ENCODE measurements at regions not wholly inside any gene's neighbourhood (a gene's known extent, or its start where the extent isn't known, plus 50 kb on each side); places are given as distances from the start of the nearest gene placed in this dataset.

GRCh38 chr12:82069931-82070514 is 288.2 kb downstream of the CCDC59 start:
- DNase-seq (no peak), ATAC-seq (no peak)
- intact Hi-C loops (cut with DNase I, micrococcal nuclease): no loop called here

GRCh38 chr12:82058197-82058596 is 299.0 kb upstream of the PPFIA2 start:
- DNase-seq (no peak), ATAC-seq (no peak)

GRCh38 chr12:82057770-82058169 is 298.6 kb upstream of the PPFIA2 start:
- DNase-seq (no peak), ATAC-seq (no peak)
- intact Hi-C loops (cut with DNase I, micrococcal nuclease): no loop called here

More at GRCh38 chr12:82058197-82058596, 299.0 kb upstream of the PPFIA2 start:
- intact Hi-C loops (cut with DNase I, micrococcal nuclease): no loop called here

DNA sequence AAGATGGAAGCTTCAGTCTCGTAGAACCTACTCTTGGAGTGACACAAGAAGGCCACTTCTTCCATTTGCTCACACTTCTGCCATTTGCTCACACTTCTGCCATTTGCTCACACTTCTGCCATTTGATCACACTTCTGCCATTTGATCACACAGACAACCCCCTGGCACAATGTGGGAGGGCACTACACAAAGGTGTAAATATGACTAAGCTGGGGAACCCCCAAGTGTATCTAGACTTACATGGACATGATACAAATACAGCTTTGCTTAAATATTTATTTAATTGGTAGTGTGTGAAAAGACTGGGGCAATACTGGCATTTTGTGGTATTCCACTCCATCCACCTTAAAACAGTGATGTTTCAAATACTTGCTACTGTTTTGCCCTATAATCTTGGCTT is 296.2 kb upstream of the PPFIA2 start:
- ATAC-seq: no peak
- intact Hi-C loops (cut with DNase I, micrococcal nuclease): no loop called here
- DNase-seq: no peak

DNA sequence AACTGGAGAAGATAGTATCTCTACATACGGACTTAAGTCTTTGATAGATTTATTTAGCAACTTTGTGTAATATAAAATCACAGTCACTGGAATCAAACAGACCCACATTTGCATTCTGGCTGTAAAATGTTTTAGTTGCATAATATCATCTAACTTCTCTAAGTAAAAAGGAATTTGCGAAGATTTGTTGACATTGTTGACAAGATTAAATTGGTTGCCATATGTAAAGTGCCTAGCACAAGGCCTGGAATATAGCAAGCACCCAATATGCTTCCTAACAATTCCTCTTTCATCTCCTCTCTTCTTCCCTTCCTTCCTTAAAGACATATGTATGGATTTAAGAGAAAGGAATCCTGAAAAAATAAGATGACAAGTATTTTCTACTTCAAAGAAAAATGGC is 295.4 kb upstream of the PPFIA2 start:
- intact Hi-C loops (cut with DNase I, micrococcal nuclease): no loop called here
- DNase-seq (no peak), ATAC-seq (no peak)

- ATAC-seq (no peak), DNase-seq (no peak)
- intact Hi-C loops (cut with DNase I, micrococcal nuclease): no loop called here
Observed at GRCh38 chr12:82047446-82047845, 288.3 kb upstream of the PPFIA2 start.

GRCh38 chr12:82040987-82041743 is 282.0 kb upstream of the PPFIA2 start:
- intact Hi-C loops (cut with DNase I, micrococcal nuclease): no loop called here
- no peak for ATAC-seq
- DNase-seq: no peak

DNA sequence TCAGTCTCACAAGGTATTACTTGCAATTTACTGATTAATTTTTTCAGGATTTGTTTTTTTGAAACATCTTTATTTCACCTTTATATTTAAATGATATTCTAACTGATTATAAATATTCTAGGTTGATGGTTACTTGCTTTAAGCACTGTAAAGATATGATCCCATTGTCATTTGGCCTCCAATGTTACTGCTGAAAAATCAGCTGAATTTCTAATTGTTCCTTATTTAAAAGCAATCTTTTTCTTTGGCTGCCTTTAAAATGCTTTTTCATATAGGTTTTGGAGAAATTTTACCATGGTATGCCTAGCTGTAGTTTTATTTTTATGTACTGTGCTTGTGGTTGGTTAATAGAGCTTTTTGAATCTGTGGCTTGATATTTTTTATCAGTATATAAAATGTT is 275.6 kb upstream of the PPFIA2 start:
- intact Hi-C loops (cut with DNase I, micrococcal nuclease): no loop called here
- ATAC-seq (no peak), DNase-seq (no peak)

GRCh38 chr12:82029936-82030335 is 270.8 kb upstream of the PPFIA2 start:
- intact Hi-C loops (cut with DNase I, micrococcal nuclease): no loop called here
- ATAC-seq: no peak
- DNase-seq: no peak

DNA sequence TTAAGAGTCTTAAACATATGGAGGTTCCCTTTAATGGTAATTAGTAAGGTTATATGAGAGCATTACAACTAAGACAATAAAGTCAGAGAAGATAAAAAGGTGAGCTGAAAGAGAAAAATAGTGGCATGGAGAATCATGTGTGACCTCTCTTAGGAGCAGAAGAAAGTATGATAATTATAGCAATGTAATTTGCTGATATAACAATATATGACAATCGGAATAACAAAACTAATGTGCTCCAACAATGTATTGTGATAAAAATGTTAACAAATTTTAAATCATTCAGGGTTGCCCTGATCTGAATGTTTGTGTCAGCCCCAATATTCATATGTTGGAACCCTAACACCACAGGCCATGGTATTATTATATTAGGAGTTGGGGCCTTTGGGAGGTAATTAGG is 269.6 kb upstream of the PPFIA2 start:
- ATAC-seq (no peak), DNase-seq (no peak)
- intact Hi-C loops (cut with DNase I, micrococcal nuclease): no loop called here

GRCh38 chr12:82027612-82028011 is 268.5 kb upstream of the PPFIA2 start:
- ATAC-seq (no peak), DNase-seq (no peak)
- intact Hi-C loops (cut with DNase I, micrococcal nuclease): no loop called here

DNA sequence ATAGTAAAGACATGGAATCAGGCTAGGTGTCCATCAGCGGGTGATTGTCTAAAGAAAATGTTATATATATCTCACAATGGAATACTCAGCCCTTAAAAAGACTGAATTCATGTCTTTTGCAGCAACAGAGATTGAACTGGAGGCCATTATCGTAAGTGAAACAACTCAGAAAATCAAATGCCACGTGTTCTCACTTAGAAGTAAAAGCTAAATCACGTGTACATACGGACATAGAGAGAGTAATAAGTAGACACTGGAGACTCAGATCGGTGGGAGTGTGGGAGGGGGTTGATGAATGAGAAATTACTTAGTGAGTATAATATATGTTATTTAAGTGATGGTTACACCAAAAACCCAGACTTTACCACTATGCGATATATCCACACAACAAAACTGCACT is 266.3 kb upstream of the PPFIA2 start:
- ATAC-seq: no peak
- intact Hi-C loops (cut with DNase I, micrococcal nuclease): no loop called here

GRCh38 chr12:82019533-82019932 is 260.4 kb upstream of the PPFIA2 start:
- intact Hi-C loops (cut with DNase I, micrococcal nuclease): no loop called here
- DNase-seq: no peak
- no peak for ATAC-seq

More for the DNA sequence above, 266.3 kb upstream of the PPFIA2 start:
- no peak for DNase-seq

- intact Hi-C loops (cut with DNase I, micrococcal nuclease): no loop called here
- ATAC-seq: no peak
- no peak for DNase-seq
Observed at GRCh38 chr12:82015623-82016347, 256.6 kb upstream of the PPFIA2 start.

DNA sequence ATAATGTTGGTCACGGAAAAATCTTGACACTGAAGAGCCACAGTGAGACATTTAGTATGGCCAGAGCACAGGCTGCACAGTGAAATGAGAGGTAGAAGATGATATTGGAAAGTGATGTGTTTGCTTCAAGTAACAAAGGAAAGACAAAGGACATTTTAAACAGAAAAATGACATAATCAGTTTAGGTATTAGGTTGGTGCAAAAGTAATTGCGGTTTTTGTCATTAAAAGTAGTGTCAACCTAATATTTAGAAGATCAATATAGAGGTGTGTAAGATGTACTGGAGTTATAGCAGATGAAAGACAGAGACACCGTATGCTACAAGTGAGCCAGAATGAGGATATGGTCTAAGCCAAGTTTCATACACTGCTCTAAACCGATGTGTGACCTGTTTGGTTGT is 253.0 kb upstream of the PPFIA2 start:
- ATAC-seq: no peak
- DNase-seq: no peak
- intact Hi-C loops (cut with DNase I, micrococcal nuclease): no loop called here

DNA sequence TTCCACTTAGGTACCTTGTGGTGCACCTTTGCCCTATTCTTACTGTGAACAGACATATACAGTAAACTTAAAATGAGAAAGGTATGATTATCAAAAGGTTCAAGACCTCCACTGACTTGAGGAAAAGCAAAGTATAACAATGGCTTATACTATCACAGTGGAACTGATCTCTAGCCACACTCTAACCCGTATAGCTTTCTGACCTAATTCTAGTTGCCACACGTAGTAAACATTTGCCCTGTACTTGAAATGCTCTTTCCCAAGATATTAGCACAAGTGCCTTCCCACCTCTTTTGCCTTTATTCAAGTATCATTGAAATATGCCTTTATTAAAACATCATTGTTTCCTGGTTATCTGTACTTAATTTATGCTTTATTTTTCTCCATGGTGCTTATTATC is 250.4 kb upstream of the PPFIA2 start:
- intact Hi-C loops (cut with DNase I, micrococcal nuclease): no loop called here
- ATAC-seq: no peak
- no peak for DNase-seq

- intact Hi-C loops (cut with DNase I, micrococcal nuclease): no loop called here
- DNase-seq: no peak
- no peak for ATAC-seq
Observed at GRCh38 chr12:82008251-82008650, 249.1 kb upstream of the PPFIA2 start.

GRCh38 chr12:81998761-81999378 is 239.7 kb upstream of the PPFIA2 start:
- intact Hi-C loops (cut with DNase I, micrococcal nuclease): no loop called here
- ATAC-seq (no peak), DNase-seq (no peak)

DNA sequence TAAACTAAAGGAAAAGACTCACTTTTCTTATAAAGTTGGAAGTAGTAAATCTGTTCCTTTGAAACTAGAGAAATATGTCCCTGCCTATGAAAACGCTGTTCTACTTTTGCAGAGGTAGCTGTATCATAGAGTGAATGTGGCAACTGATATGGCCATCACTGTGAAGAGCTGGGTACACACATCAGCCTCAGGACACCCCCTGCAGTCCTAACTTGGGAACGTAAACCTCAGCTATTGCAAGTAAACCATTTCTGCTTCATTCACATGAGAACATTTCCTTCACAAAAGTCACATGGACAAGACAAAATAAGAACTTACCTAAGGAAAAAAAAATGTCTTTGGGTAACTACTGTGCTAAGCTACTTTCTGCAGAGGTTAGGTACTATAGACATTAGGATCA is 233.3 kb upstream of the PPFIA2 start:
- DNase-seq (peak in 1 of 2 donors; percentile 4), ATAC-seq (no peak)
- intact Hi-C loops (cut with DNase I, micrococcal nuclease): no loop called here

GRCh38 chr12:81991868-81992267 is 232.7 kb upstream of the PPFIA2 start:
- ATAC-seq (no peak), DNase-seq (no peak)
- intact Hi-C loops (cut with DNase I, micrococcal nuclease): no loop called here
